ENCODE measurements at regions not wholly inside any gene's neighbourhood (a gene's known extent, or its start where the extent isn't known, plus 50 kb on each side); places are given as distances from the start of the nearest gene placed in this dataset.

DNA sequence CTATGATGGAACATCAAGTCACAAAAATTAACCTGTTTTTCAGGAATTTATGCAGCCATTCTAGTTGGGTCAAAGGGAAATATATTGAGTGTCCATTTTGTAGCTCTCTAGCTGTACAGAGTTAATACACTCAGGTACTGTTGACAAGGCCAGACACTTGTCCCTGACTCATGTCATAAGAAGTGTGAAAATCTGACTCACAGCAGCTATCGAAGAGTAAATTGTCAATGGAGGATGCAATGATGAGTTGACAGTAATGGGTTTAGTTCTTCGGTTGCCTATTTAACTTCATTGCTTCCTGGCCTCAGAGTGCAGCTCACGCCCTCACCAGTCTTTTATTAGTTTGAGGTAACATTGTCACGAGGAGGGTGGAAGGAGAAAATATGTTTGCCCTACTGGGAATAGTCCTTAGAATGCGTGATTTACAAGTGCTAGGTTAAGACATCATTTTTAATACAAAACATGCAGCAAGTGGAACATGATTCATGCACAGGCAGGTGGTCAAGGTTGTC, 255.1 kb downstream of the XPNPEP1 start:
- no peak overlapping the region for H3K4me3 Mint-ChIP-seq
- no peak overlapping the region for H3K27ac Mint-ChIP-seq
- CTCF ChIA-PET, result no interaction called here
- 0 out of 2 replicates have a peak, but pooled peaks cover 4% of the 10 kb centered on the region for H3K27me3 Mint-ChIP-seq (ENCODE audit: low read depth)
- no peaks in the 10 kb centered on the region for H3K9me3 Mint-ChIP-seq
- no peaks in the 10 kb centered on the region for H3K36me3 Mint-ChIP-seq
- TF ChIP-seq GRHL2 (CRISPR knock-in tag; IDR thresholded peaks at IDR 0.05; ENCODE audit: insufficient replicate concordance, severe bottlenecking), result no peak
- TF ChIP-seq, protein P1, sequence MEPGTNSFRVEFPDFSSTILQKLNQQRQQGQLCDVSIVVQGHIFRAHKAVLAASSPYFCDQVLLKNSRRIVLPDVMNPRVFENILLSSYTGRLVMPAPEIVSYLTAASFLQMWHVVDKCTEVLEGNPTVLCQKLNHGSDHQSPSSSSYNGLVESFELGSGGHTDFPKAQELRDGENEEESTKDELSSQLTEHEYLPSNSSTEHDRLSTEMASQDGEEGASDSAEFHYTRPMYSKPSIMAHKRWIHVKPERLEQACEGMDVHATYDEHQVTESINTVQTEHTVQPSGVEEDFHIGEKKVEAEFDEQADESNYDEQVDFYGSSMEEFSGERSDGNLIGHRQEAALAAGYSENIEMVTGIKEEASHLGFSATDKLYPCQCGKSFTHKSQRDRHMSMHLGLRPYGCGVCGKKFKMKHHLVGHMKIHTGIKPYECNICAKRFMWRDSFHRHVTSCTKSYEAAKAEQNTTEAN (CRISPR knock-in tag; IDR thresholded peaks at IDR 0.05), result no peak
- DNase-seq (ENCODE audit: low spot score) (no peak), ATAC-seq (no peak)
- no peaks in the 10 kb centered on the region for H3K4me1 Mint-ChIP-seq
- POLR2A ChIA-PET, result no interaction called here

DNA sequence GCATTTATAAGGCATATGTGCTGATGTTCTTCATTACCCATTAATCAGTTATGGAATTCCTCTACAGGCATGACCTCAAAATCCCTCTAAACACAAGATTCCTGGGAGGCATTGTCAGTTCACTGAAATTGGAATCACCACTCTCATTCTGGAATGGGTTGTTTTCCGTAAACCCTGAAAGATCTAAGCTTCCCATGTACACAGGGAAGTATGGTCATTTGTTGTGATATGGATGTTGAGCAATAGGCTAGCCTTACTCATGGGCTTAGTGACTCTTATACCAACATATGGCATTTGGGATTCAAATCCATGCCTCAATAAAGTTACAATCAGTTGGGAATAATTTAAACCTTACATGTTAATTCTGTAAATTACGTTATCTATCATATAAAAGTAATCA, 258.0 kb downstream of the XPNPEP1 start:
- H3K4me3 Mint-ChIP-seq, result no peak overlapping the region
- DNase-seq (ENCODE audit: low spot score), result no peak

GRCh38 chr10:109664554-109664953, 258.8 kb downstream of the XPNPEP1 start:
- ATAC-seq, result no peak
- Mint-ChIP-seq H3K9me3 (peaks cover 6% of the 10 kb centered on the region; the same call in 1 of the 2 replicates), H3K27me3 (ENCODE audit: low read depth) (no peaks in the 10 kb centered on the region; the same call in 1 of the 2 replicates), H3K4me1 (no peaks in the 10 kb centered on the region), H3K27ac (no peak overlapping the region), H3K4me3 (no peak overlapping the region), H3K36me3 (no peaks in the 10 kb centered on the region)
- ChIA-PET POLR2A (no interaction called here), CTCF (interaction anchor here (2.7 kb wide), 1 partner anchor 109 kb away, joined by 11 read pairs; no protein-coding TSS in a partner anchor)
- DNase-seq (ENCODE audit: low spot score), result no peak
- TF ChIP-seq, protein P2, sequence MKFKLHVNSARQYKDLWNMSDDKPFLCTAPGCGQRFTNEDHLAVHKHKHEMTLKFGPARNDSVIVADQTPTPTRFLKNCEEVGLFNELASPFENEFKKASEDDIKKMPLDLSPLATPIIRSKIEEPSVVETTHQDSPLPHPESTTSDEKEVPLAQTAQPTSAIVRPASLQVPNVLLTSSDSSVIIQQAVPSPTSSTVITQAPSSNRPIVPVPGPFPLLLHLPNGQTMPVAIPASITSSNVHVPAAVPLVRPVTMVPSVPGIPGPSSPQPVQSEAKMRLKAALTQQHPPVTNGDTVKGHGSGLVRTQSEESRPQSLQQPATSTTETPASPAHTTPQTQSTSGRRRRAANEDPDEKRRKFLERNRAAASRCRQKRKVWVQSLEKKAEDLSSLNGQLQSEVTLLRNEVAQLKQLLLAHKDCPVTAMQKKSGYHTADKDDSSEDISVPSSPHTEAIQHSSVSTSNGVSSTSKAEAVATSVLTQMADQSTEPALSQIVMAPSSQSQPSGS (CRISPR knock-in tag; IDR thresholded peaks at IDR 0.05; ENCODE audit: borderline replicate concordance, low read depth), result no peak
- TF ChIP-seq TP53 (CRISPR knock-in tag; IDR thresholded peaks at IDR 0.05) (no peak), SOX15 (CRISPR knock-in tag; IDR thresholded peaks at IDR 0.05) (no peak), ARID4B (CRISPR knock-in tag; IDR thresholded peaks at IDR 0.05; ENCODE audit: borderline replicate concordance) (no peak), NFE2L1 (CRISPR knock-in tag; IDR thresholded peaks at IDR 0.05) (no peak), ZNF263 (CRISPR knock-in tag; IDR thresholded peaks at IDR 0.05; ENCODE audit: low read depth) (no peak)
- TF ChIP-seq, protein P1 (CRISPR knock-in tag; IDR thresholded peaks at IDR 0.05), result no peak

More for the DNA sequence above, 258.0 kb downstream of the XPNPEP1 start:
- ATAC-seq, result no peak
- TF ChIP-seq SMAD4 (CRISPR knock-in tag; IDR thresholded peaks at IDR 0.05) (no peak), ZNF317 (CRISPR knock-in tag; IDR thresholded peaks at IDR 0.05; ENCODE audit: borderline replicate concordance, low read depth) (no peak), USF1 (CRISPR knock-in tag; IDR thresholded peaks at IDR 0.05) (no peak), ATF3 (CRISPR knock-in tag; conservative IDR thresholded peaks at IDR 0.05) (no peak), RORB (CRISPR knock-in tag; IDR thresholded peaks at IDR 0.05) (no peak), MXD4 (CRISPR knock-in tag; IDR thresholded peaks at IDR 0.05; ENCODE audit: borderline replicate concordance) (no peak), KAT7 (CRISPR knock-in tag; IDR thresholded peaks at IDR 0.05; ENCODE audit: borderline replicate concordance) (no peak), ZNF671 (CRISPR knock-in tag; IDR thresholded peaks at IDR 0.05) (no peak), ATF1 (CRISPR knock-in tag; IDR thresholded peaks at IDR 0.05) (no peak)
- TF ChIP-seq, protein P3, sequence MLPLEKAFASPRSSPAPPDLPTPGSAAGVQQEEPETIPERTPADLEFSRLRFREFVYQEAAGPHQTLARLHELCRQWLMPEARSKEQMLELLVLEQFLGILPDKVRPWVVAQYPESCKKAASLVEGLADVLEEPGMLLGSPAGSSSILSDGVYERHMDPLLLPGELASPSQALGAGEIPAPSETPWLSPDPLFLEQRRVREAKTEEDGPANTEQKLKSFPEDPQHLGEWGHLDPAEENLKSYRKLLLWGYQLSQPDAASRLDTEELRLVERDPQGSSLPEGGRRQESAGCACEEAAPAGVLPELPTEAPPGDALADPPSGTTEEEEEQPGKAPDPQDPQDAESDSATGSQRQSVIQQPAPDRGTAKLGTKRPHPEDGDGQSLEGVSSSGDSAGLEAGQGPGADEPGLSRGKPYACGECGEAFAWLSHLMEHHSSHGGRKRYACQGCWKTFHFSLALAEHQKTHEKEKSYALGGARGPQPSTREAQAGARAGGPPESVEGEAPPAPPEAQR (CRISPR knock-in tag; IDR thresholded peaks at IDR 0.05), result no peak
- TF ChIP-seq, protein P4, sequence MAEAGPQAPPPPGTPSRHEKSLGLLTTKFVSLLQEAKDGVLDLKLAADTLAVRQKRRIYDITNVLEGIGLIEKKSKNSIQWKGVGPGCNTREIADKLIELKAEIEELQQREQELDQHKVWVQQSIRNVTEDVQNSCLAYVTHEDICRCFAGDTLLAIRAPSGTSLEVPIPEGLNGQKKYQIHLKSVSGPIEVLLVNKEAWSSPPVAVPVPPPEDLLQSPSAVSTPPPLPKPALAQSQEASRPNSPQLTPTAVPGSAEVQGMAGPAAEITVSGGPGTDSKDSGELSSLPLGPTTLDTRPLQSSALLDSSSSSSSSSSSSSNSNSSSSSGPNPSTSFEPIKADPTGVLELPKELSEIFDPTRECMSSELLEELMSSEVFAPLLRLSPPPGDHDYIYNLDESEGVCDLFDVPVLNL (CRISPR knock-in tag; IDR thresholded peaks at IDR 0.05; ENCODE audit: borderline replicate concordance, low read depth), result no peak
- TF ChIP-seq, protein P5, sequence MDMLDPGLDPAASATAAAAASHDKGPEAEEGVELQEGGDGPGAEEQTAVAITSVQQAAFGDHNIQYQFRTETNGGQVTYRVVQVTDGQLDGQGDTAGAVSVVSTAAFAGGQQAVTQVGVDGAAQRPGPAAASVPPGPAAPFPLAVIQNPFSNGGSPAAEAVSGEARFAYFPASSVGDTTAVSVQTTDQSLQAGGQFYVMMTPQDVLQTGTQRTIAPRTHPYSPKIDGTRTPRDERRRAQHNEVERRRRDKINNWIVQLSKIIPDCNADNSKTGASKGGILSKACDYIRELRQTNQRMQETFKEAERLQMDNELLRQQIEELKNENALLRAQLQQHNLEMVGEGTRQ (CRISPR knock-in tag; IDR thresholded peaks at IDR 0.05), result no peak
- no peaks in the 10 kb centered on the region for H3K9me3 Mint-ChIP-seq
- CTCF ChIA-PET, result no interaction called here
- H3K27ac Mint-ChIP-seq, result no peak overlapping the region
- POLR2A ChIA-PET, result no interaction called here
- no peaks in the 10 kb centered on the region for H3K36me3 Mint-ChIP-seq
- H3K4me1 Mint-ChIP-seq, result no peaks in the 10 kb centered on the region
- 0 out of 2 replicates have a peak, but pooled peaks cover 4% of the 10 kb centered on the region for H3K27me3 Mint-ChIP-seq (ENCODE audit: low read depth)

Measured in WTC11 (cell line).